BJ (cell line): ENCODE measurements at regions not wholly inside any gene's neighbourhood (a gene's known extent, or its start where the extent isn't known, plus 50 kb on each side); places are given as distances from the start of the nearest gene placed in this dataset.

ENCODE experiments used
- CTCF ChIA-PET: fragments of 350-600 bp; formaldehyde crosslinking; extraction: SDS; loops from one replicate; lab custom pipeline; 2021; ENCODE audit warnings: antibody characterized with exemption, inconsistent platforms; lab: Yijun Ruan, JAX
- POLR2A ChIA-PET: fragments of 300-600 bp; sonication (Branson Sonifier 250); formaldehyde crosslinking; extraction: SDS; loops from one replicate; lab custom pipeline; 2021; ENCODE audit warnings: antibody characterized with exemption; lab: Charles Lee
- DNase-seq: peaks from one replicate; pipeline ENCODE4 v3.0.0-alpha.2; 2011; ENCODE audit warnings: low read depth
- H3K27me3 ChIP-seq: 2 replicates; pipeline ENCODE4 v1.6.0; 2011; ENCODE audit warnings: low read length; ENCODE audit not compliant: control insufficient read depth, insufficient read depth
- H3K36me3 ChIP-seq: 2 replicates; pipeline ENCODE4 v1.5.1; 2011; ENCODE audit warnings: low read length; ENCODE audit not compliant: control insufficient read depth, insufficient read depth
- H3K4me3 ChIP-seq: 2 replicates; pipeline ENCODE4 v1.5.1; 2011; ENCODE audit warnings: low read depth, mild to moderate bottlenecking, control low read depth, low read length
- TF ChIP-seq, protein P1 (sequence below): IDR thresholded peaks from 2 replicates; pipeline ENCODE4 v1.5.1; 2011; ENCODE audit warnings: low read depth, mild to moderate bottlenecking, control low read depth, inconsistent platforms, low read length, moderate library complexity; ENCODE audit not compliant: insufficient read depth

DNA sequence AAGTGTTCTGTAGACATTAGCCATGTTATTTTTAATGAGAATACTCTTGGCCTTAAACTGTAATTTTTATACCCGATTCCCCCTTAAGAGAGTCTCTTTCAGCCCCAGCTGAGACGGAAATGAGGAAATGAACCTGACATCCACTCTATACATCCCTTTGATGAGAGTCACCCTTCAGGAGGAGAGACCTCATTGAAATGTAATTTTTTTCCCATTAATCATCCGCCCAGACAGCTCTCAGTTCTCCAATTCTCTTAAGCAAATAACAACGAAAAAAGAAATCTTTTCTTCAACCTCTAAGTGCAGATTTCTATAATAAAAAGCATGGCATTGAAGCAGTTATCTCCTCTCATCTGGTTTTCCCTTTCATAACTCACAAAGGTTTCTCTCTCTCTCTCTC is 243.8 kb upstream of the PMEPA1 start:
- TF ChIP-seq, protein P1, sequence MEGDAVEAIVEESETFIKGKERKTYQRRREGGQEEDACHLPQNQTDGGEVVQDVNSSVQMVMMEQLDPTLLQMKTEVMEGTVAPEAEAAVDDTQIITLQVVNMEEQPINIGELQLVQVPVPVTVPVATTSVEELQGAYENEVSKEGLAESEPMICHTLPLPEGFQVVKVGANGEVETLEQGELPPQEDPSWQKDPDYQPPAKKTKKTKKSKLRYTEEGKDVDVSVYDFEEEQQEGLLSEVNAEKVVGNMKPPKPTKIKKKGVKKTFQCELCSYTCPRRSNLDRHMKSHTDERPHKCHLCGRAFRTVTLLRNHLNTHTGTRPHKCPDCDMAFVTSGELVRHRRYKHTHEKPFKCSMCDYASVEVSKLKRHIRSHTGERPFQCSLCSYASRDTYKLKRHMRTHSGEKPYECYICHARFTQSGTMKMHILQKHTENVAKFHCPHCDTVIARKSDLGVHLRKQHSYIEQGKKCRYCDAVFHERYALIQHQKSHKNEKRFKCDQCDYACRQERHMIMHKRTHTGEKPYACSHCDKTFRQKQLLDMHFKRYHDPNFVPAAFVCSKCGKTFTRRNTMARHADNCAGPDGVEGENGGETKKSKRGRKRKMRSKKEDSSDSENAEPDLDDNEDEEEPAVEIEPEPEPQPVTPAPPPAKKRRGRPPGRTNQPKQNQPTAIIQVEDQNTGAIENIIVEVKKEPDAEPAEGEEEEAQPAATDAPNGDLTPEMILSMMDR = no peak
- Histone ChIP-seq H3K27me3 (no peaks in the 10 kb centered on the region), H3K36me3 (no peaks in the 10 kb centered on the region), H3K4me3 (no peak overlapping the region)
- ChIA-PET POLR2A (no interaction called here), CTCF (no interaction called here)
- DNase-seq = no peak

DNA sequence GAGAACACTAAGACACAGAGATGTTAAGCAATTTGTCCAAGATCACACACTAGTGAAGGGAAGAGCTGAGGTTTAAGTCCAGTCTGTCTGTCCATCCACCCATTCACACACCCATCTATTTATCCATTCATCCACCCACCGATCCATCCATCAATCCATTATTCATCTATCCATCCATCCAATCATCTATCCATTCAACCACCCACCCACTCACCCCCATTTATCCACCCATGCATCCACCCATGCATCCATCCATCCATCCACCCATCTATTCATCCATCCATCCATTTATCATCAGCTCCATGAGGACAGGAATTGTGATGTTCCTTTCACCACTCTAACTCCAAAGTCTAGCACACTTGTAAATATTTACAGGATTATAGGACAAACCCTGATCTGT is 242.3 kb upstream of the PMEPA1 start:
- DNase-seq = no peak
- TF ChIP-seq, protein P1 = no peak
- CTCF ChIA-PET = interaction anchor here (1.8 kb wide), 1 partner anchor 298 kb away, joined by 3 read pairs; no protein-coding TSS in a partner anchor
- Histone ChIP-seq H3K4me3 (no peak overlapping the region), H3K27me3 (no peaks in the 10 kb centered on the region), H3K36me3 (no peaks in the 10 kb centered on the region)
- POLR2A ChIA-PET = no interaction called here

DNA sequence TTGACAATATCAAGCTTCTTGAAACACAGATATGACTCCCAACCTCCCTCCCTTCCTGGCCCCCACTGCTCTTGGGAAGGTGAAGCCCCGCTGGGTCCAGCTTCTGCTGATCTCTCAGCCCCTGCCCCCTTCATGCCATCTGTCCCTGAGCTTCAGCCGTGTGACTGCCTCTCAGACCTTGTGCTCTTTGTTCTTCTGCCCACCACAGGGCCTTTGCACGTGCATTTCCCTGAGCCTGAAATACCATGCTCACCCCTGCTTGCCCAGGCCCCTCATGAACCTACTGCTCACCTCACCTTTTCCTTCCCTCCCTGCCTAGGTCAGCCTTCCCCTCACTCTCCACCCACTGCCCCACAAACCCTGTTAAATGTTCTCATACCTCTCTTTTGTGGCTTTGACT is 241.7 kb upstream of the PMEPA1 start:
- no peak for DNase-seq
- Histone ChIP-seq H3K27me3 (no peaks in the 10 kb centered on the region), H3K4me3 (no peak overlapping the region), H3K36me3 (no peaks in the 10 kb centered on the region)
- TF ChIP-seq, protein P1 = no peak
- POLR2A ChIA-PET = no interaction called here
- CTCF ChIA-PET = interaction anchor here (1.8 kb wide), 1 partner anchor 298 kb away, joined by 3 read pairs; no protein-coding TSS in a partner anchor

DNA sequence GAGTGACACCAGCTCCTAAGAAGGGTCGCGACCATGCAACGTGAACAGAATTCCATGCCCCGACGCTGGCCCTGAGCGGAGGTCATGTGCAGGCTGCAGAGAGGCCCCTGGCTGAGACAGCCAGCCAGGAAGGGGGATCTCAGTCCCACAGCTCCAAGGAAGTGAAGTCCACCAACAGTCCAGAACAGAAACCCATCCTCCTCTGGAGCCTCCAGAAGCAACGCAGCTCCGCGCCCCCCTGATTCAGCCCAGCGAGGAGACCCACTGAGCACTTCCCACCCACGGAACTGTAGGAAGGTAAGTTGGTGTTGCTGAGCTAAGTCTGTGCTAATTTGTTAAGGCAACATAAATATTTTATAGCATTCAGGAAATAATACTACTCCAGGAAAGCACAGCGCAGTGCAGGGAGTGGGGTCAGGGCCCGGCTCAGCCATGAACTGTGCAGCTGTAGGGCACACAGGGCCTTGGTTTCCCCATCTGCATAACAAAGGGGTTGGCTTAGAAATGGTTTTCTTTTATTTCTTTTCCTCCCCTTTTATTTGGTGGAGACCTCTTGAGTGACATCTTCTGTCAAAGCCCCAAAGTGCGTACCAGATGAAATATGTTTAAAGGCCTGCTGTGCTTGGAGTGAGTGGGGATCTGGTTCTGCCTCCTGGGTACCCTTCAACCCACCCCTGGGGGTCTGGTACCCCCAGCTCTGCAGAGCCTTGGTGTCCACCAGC is 241.1 kb upstream of the PMEPA1 start:
- POLR2A ChIA-PET = no interaction called here
- TF ChIP-seq, protein P1 = no peak
- H3K27me3 ChIP-seq = no peaks in the 10 kb centered on the region
- no peak overlapping the region for H3K4me3 ChIP-seq
- DNase-seq = no peak
- H3K36me3 ChIP-seq = no peaks in the 10 kb centered on the region
- CTCF ChIA-PET = interaction anchor here (1.8 kb wide), 1 partner anchor 297 kb away, joined by 3 read pairs; no protein-coding TSS in a partner anchor

DNA sequence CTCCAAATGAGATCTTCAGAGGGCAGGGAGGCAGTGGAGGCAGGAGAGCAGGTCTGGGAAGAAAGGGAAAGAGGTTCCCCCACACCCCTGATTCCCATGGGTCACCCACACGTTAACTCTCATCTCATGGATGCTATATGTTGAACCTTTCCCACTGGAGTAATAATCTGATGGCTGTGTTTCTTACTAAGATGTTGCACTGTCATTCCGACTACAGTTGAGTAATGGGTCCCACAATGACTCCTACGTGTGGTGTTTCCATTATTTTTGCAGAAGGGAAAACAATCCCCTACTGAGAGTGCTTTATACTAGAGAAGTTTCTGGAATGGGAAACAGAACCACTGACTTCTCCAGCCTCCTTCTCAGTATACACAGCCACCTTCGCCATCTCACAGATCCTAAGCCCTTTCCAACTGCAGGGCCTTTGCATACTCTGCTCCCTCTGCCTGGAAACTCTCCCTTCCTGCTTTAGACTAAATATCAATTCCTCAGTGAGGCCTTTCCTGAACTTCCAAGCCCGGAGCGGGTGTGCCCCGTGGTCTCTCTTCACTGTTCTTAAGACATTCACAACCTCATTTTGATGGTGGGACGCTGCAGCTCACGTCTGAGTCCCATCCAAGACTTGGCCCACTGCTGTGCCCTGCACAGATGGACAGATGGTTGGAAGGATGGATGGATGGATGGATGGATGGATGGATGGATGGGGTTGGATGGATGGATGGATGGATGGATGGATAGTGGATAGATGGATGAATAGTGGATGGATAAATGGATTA is 238.6 kb upstream of the PMEPA1 start:
- no peak for DNase-seq
- TF ChIP-seq, protein P1 = no peak
- ChIA-PET POLR2A (no interaction called here), CTCF (interaction anchor here (0.6 to 3.3 kb wide), 2 partner anchors 14 to 295 kb away, joined by 3 to 9 read pairs; no protein-coding TSS in a partner anchor)
- Histone ChIP-seq H3K36me3 (no peaks in the 10 kb centered on the region), H3K27me3 (no peaks in the 10 kb centered on the region; the same call in 1 of the 2 replicates), H3K4me3 (no peak overlapping the region)
